ENCODE measurements at regions not wholly inside any gene's neighbourhood (a gene's known extent, or its start where the extent isn't known, plus 50 kb on each side); places are given as distances from the start of the nearest gene placed in this dataset.

- DNase-seq (ENCODE audit: low read depth) = no peak
- no peak for TF ChIP-seq CTCF (conservative IDR thresholded peaks at IDR 0.05; ENCODE audit: low read depth, low read length)
- H3K4me3 ChIP-seq (ENCODE audit: low read depth, low read length) = no peak overlapping the region
Measured at GRCh38 chr14:26735811-26736210, 138.0 kb upstream of the NOVA1 start.

DNA sequence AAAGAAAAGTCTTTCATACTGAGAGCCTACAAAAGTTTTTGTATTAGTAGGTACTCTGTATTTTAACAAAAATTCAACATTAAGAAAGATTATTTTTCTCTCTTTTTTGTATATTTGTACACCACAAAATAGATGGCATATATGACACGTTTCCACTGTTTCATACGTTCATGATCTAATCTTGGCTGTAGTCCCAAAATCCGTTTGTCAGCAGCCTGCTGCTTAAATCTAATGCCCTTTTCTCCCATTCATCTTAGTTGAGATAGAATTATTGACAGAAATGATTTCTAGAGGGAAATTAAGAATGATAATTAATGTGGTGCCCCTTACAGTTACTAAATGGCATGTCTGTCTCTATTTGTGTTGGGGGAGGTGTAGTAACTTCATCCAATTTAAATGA, 140.7 kb upstream of the NOVA1 start:
- DNase-seq (ENCODE audit: low read depth) = no peak
- no peak for TF ChIP-seq CTCF (conservative IDR thresholded peaks at IDR 0.05; ENCODE audit: low read depth, low read length)
- H3K4me3 ChIP-seq (ENCODE audit: low read depth, low read length) = no peak overlapping the region

DNA sequence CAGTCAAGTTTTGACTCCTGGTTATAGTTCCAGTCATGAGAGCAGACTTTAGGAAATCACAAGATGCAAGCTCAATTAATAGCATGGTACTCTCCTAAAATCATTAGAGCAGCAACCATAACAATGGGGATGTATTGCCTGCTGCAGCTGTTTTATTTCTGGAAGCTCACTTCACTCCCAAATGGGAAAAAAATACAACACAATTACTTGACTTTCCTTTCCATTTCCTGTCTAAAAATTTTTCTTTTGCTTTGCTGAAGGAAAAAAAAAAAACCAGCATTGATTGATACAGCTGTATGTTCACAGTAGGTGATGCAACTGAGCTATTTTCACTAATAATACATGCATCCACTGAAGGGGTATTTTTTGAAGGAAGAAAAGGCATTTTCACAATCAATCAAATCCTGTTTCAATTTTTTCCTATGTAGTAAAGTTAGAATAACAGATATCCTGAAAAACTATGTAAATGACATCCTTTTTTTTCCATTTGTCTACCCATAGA, 143.9 kb upstream of the NOVA1 start:
- no peak for TF ChIP-seq CTCF (conservative IDR thresholded peaks at IDR 0.05; ENCODE audit: low read depth, low read length)
- H3K4me3 ChIP-seq (ENCODE audit: low read depth, low read length) = no peak overlapping the region
- no peak for DNase-seq (ENCODE audit: low read depth)

- TF ChIP-seq CTCF (conservative IDR thresholded peaks at IDR 0.05; ENCODE audit: low read depth, low read length) = no peak
- no peak overlapping the region for H3K4me3 ChIP-seq (ENCODE audit: low read depth, low read length)
- no peak for DNase-seq (ENCODE audit: low read depth)
Measured at GRCh38 chr14:26743284-26743683, 145.5 kb upstream of the NOVA1 start.

- H3K4me3 ChIP-seq (ENCODE audit: low read depth, low read length) = no peak overlapping the region
- no peak for DNase-seq (ENCODE audit: low read depth)
- no peak for TF ChIP-seq CTCF (conservative IDR thresholded peaks at IDR 0.05; ENCODE audit: low read depth, low read length)
Measured at GRCh38 chr14:26744903-26745302, 147.1 kb upstream of the NOVA1 start.

GRCh38 chr14:26761532-26761931, 163.7 kb upstream of the NOVA1 start:
- no peak overlapping the region for H3K4me3 ChIP-seq (ENCODE audit: low read depth, low read length)
- TF ChIP-seq CTCF (conservative IDR thresholded peaks at IDR 0.05; ENCODE audit: low read depth, low read length) = no peak
- DNase-seq (ENCODE audit: low read depth) = no peak

- no peak for TF ChIP-seq CTCF (conservative IDR thresholded peaks at IDR 0.05; ENCODE audit: low read depth, low read length)
- H3K4me3 ChIP-seq (ENCODE audit: low read depth, low read length) = no peak overlapping the region
- no peak for DNase-seq (ENCODE audit: low read depth)
Measured at GRCh38 chr14:26765301-26765700, 167.5 kb upstream of the NOVA1 start.
